ENCODE measurements at regions not wholly inside any gene's neighbourhood (a gene's known extent, or its start where the extent isn't known, plus 50 kb on each side); places are given as distances from the start of the nearest gene placed in this dataset.

DNA sequence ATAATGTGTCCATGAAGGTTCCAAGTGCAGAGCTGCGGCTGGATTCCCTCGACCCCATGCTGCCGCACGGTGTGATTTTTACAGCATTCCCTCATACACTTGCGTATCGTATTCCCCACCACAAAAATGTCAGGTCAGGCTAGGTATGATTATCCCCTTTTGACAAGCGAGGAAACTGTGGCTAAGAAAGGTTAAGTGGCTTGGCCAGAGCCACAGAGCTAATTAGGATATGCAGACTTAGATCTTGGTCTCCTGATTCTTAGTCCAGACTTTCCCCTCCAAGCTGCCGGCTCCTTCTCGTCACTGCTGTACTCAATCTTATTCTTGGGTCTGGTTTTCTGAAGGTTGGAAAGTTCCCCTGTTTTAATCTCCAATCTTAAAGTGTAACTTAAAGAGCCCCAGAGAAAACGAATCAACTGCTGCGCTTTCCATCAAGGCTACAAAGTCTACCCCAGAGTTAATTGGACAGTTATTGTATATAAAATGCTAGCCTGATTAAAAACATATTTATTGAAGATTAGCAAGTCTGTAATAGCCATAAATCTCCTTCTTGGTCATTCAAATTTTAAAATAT, 176.6 kb downstream of the ADAMTS15 start:
- TF ChIP-seq, protein P1, sequence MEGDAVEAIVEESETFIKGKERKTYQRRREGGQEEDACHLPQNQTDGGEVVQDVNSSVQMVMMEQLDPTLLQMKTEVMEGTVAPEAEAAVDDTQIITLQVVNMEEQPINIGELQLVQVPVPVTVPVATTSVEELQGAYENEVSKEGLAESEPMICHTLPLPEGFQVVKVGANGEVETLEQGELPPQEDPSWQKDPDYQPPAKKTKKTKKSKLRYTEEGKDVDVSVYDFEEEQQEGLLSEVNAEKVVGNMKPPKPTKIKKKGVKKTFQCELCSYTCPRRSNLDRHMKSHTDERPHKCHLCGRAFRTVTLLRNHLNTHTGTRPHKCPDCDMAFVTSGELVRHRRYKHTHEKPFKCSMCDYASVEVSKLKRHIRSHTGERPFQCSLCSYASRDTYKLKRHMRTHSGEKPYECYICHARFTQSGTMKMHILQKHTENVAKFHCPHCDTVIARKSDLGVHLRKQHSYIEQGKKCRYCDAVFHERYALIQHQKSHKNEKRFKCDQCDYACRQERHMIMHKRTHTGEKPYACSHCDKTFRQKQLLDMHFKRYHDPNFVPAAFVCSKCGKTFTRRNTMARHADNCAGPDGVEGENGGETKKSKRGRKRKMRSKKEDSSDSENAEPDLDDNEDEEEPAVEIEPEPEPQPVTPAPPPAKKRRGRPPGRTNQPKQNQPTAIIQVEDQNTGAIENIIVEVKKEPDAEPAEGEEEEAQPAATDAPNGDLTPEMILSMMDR (IDR thresholded peaks at IDR 0.05), result no peak
- TF ChIP-seq POLR2A (IDR thresholded peaks at IDR 0.05) (no peak), EP300 (IDR thresholded peaks at IDR 0.05) (no peak), POLR2AphosphoS5 (IDR thresholded peaks at IDR 0.05) (no peak)
- Histone ChIP-seq H3K4me3 (no peak overlapping the region), H3K9me3 (no peaks in the 10 kb centered on the region)

GRCh38 chr11:130625578-130626306, 177.3 kb downstream of the ADAMTS15 start:
- no peaks in the 10 kb centered on the region for H3K36me3 ChIP-seq
- no peak for ATAC-seq
- peaks cover 0 to 14% (median 7%) of the 10 kb centered on the region in 3 donors for H3K4me1 ChIP-seq
- no peak overlapping the region for H3K4me3 ChIP-seq
- TF ChIP-seq EP300 (IDR thresholded peaks at IDR 0.05) (no peak), POLR2AphosphoS5 (IDR thresholded peaks at IDR 0.05) (no peak), POLR2A (IDR thresholded peaks at IDR 0.05) (no peak)
- TF ChIP-seq, protein P1 (IDR thresholded peaks at IDR 0.05), result no peak
- no peaks in the 10 kb centered on the region for H3K27me3 ChIP-seq
- no peaks in the 10 kb centered on the region for H3K9me3 ChIP-seq
- 69 to 83% methylated on average over 7 to 13 of the region's 15 CpGs for WGBS, 2 donors (ENCODE audit: low coverage in 1 of 2)
- no peak overlapping the region for H3K27ac ChIP-seq

More for the DNA sequence above, 176.6 kb downstream of the ADAMTS15 start:
- WGBS, 2 donors (ENCODE audit: low coverage in 1 of 2), result 86 to 96% methylated on average over 10 of the region's 11 CpGs
- Histone ChIP-seq H3K27me3 (no peaks in the 10 kb centered on the region), H3K4me1 (peaks cover 0 to 14% (median 7%) of the 10 kb centered on the region in 3 donors), H3K27ac (peak overlapping the region in 1 of 4 donors; percentile 64), H3K36me3 (no peaks in the 10 kb centered on the region)
- no peak for ATAC-seq

GRCh38 chr11:130629039-130629438, 180.6 kb downstream of the ADAMTS15 start:
- TF ChIP-seq EP300 (IDR thresholded peaks at IDR 0.05) (no peak), POLR2AphosphoS5 (IDR thresholded peaks at IDR 0.05) (no peak), POLR2A (IDR thresholded peaks at IDR 0.05) (no peak)
- TF ChIP-seq, protein P1 (IDR thresholded peaks at IDR 0.05), result no peak
- H3K27ac ChIP-seq, result no peak overlapping the region
- no peaks in the 10 kb centered on the region for H3K36me3 ChIP-seq
- WGBS, 2 donors (ENCODE audit: low coverage in 1 of 2), result 77 to 78% methylated on average over 6 to 7 of the region's 9 CpGs
- no peak for ATAC-seq
- no peaks in the 10 kb centered on the region for H3K9me3 ChIP-seq
- H3K4me3 ChIP-seq, result no peak overlapping the region
- H3K27me3 ChIP-seq, result no peaks in the 10 kb centered on the region
- peaks cover 0 to 14% (median 4%) of the 10 kb centered on the region in 3 donors for H3K4me1 ChIP-seq

DNA sequence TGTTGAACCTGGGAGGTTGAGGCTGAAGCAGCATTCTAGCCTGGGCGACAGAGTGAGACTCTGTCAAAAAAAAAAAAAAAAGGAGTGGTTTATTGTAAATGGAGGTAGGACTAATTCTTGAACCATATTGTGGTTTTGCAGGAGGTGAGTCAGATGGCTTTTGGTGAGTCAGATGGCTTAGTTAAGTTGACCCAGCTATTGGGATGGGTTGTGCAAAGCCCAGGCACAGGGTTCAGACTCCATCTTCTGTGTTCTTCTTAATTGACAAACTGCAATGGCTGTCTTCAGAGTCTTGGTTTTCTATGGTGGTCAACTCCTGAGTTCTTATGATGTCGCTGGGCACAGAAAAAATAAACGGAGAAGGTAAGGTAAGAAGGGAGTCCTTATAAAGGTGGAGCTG, 182.7 kb downstream of the ADAMTS15 start:
- no peaks in the 10 kb centered on the region for H3K36me3 ChIP-seq
- no peak for TF ChIP-seq POLR2A (IDR thresholded peaks at IDR 0.05)
- TF ChIP-seq, protein P1 (IDR thresholded peaks at IDR 0.05), result no peak
- TF ChIP-seq EP300 (IDR thresholded peaks at IDR 0.05), result no peak
- TF ChIP-seq POLR2AphosphoS5 (IDR thresholded peaks at IDR 0.05), result no peak
- ATAC-seq, result no peak
- H3K27ac ChIP-seq, result no peak overlapping the region
- H3K4me3 ChIP-seq, result no peak overlapping the region
- WGBS, 2 donors (ENCODE audit: low coverage in 1 of 2), result 89 to 100% methylated on average over 2 to 3 of the region's 3 CpGs
- peaks cover 2 to 29% (median 4%) of the 10 kb centered on the region in 3 donors for H3K4me1 ChIP-seq
- H3K27me3 ChIP-seq, result no peaks in the 10 kb centered on the region
- no peaks in the 10 kb centered on the region for H3K9me3 ChIP-seq

- WGBS, 2 donors (ENCODE audit: low coverage in 1 of 2), result 78 to 100% methylated on average over 1 to 2 of the region's 2 CpGs
- Histone ChIP-seq H3K9me3 (no peaks in the 10 kb centered on the region), H3K27me3 (no peaks in the 10 kb centered on the region), H3K4me3 (no peak overlapping the region), H3K36me3 (no peaks in the 10 kb centered on the region), H3K27ac (no peak overlapping the region), H3K4me1 (peaks cover 7 to 52% (median 12%) of the 10 kb centered on the region in 3 donors)
- TF ChIP-seq POLR2AphosphoS5 (IDR thresholded peaks at IDR 0.05) (no peak), EP300 (IDR thresholded peaks at IDR 0.05) (no peak), POLR2A (IDR thresholded peaks at IDR 0.05) (no peak)
- TF ChIP-seq, protein P1 (IDR thresholded peaks at IDR 0.05), result no peak
- ATAC-seq, result no peak
These were observed 185.0 kb downstream of the ADAMTS15 start for GRCh38 chr11:130633466-130633865.
